HepG2 (cell line): ENCODE measurements at regions not wholly inside any gene's neighbourhood (a gene's known extent, or its start where the extent isn't known, plus 50 kb on each side); places are given as distances from the start of the nearest gene placed in this dataset.

Source experiments
- FOXP1 ChIP-seq, 2 experiments: fragments of 450-650 bp in 1 of 2; IDR thresholded peaks; 2 replicates each; pipeline ENCODE4 v1.6.1; 2017 to 2018; ENCODE audit warnings: antibody characterized with exemption in 1 of 2
- KDM2A ChIP-seq: sonication (generic); formaldehyde crosslinking; IDR thresholded peaks from 2 replicates; pipeline ENCODE4 v1.4.0; 2020; ENCODE audit warnings: low read depth, missing genetic modification reagents, borderline replicate concordance
- NR2F6 ChIP-seq, 2 experiments: IDR thresholded peaks; 2 replicates each; pipeline ENCODE4 v1.6.1; 2016; ENCODE audit warnings: antibody characterized with exemption in 1 of 2, mild to moderate bottlenecking in 1 of 2
- SP4 ChIP-seq: sonication (generic); formaldehyde crosslinking; IDR thresholded peaks from 2 replicates; pipeline ENCODE4 v1.8.1; 2023; ENCODE audit warnings: mild to moderate bottlenecking, missing genetic modification reagents
- TAF15 ChIP-seq: fragments of 200-400 bp; formaldehyde crosslinking; IDR thresholded peaks from one replicate; pipeline ENCODE4 v1.6.1; 2018; ENCODE audit warnings: mild to moderate bottlenecking, low read depth, low read length; ENCODE audit not compliant: poor library complexity, severe bottlenecking
- TF ChIP-seq, protein P1 (sequence below): sonication (generic); formaldehyde crosslinking; IDR thresholded peaks from 2 replicates; pipeline ENCODE4 v1.4.0; 2020; ENCODE audit warnings: mild to moderate bottlenecking, missing genetic modification reagents

DNA sequence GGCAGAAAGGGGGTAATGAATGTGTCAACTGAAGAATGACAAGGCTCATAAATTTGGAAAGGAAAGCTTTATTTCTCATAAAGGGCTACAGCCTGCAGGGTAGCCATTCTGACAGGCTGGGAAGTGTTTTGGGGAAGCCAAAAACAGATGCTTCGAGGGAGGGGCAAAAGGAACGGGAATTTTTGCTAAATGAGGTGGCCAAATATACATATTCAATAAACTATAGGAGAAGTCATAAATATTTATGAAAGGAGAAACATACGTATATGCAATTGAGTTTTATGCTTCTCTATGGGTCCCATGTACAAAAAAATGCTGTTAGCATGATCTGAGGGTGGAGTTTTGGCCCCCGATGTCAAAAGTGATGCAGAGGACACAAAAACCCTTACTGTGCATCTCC, 180.7 kb downstream of the FNDC1 start (continued):
- TF ChIP-seq FOXP1 (IDR thresholded peaks at IDR 0.05) (no peak), FOXP1 (CRISPR knock-in tag; IDR thresholded peaks at IDR 0.05) (no peak), SP4 (CRISPR knock-in tag) (no peak), KDM2A (CRISPR knock-in tag) (no peak), TAF15 (no peak), NR2F6 (IDR thresholded peaks at IDR 0.05) (no peak), NR2F6 (CRISPR knock-in tag; IDR thresholded peaks at IDR 0.05) (no peak)
- TF ChIP-seq, protein P1, sequence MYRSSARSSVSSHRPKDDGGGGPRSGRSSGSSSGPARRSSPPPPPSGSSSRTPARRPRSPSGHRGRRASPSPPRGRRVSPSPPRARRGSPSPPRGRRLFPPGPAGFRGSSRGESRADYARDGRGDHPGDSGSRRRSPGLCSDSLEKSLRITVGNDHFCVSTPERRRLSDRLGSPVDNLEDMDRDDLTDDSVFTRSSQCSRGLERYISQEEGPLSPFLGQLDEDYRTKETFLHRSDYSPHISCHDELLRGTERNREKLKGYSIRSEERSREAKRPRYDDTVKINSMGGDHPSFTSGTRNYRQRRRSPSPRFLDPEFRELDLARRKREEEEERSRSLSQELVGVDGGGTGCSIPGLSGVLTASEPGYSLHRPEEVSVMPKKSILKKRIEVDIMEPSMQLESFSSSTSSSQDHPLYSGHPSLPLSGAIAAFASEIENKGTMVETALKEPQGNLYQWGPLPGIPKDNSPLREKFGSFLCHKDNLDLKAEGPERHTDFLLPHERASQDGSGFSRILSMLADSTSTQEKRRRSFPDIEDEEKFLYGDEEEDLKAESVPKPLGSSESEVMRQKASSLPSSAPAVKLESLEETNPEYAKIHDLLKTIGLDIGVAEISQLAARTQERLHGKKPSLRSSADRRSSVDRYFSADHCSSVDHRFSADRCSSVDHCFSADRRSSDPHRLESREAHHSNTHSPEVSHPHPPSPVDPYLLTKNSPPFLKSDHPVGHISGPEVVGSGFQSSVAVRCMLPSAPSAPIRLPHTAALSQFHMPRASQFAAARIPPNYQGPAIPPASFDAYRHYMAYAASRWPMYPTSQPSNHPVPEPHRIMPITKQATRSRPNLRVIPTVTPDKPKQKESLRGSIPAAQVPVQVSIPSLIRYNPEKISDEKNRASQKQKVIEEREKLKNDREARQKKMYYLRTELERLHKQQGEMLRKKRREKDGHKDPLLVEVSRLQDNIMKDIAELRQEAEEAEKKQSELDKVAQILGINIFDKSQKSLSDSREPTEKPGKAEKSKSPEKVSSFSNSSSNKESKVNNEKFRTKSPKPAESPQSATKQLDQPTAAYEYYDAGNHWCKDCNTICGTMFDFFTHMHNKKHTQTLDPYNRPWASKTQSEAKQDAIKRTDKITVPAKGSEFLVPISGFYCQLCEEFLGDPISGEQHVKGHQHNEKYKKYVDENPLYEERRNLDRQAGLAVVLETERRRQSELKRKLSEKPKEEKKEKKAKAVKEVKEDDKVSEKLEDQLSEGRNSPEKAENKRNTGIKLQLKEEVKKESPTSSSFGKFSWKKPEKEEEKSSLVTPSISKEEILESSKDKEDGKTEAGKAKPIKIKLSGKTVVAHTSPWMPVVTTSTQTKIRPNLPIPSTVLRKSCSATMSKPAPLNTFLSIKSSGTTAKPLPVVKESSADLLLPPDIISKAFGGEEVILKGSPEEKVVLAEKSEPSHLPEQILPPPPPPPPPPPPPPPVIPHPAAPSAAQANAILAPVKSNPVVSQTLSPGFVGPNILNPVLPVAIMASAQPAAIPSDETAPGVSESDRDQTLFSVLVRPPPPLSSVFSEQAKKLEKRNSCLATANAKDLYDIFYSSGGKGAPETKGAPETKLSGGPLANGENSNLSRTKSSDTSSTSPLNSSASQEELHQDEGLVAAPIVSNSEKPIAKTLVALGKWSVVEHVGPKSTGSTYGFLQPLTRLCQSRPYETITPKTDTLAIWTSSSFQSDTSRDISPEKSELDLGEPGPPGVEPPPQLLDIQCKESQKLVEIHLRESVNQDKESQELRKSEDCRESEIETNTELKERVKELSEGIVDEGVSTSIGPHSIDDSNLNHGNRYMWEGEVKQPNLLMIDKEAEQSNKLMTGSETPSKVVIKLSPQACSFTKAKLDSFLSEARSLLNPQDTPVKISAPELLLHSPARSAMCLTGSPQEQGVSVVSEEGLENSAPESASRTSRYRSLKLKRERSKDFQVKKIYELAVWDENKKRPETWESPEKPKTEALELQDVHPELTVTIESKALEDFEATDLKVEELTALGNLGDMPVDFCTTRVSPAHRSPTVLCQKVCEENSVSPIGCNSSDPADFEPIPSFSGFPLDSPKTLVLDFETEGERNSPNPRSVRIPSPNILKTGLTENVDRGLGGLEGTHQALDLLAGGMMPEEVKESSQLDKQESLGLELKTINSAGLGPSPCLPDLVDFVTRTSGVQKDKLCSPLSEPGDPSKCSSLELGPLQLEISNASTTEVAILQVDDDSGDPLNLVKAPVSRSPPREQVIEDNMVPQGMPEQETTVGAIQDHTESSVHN, result no peak
